HL-60 (cell line): ENCODE measurements at regions not wholly inside any gene's neighbourhood (a gene's known extent, or its start where the extent isn't known, plus 50 kb on each side); places are given as distances from the start of the nearest gene placed in this dataset.

Source experiments
- CTCF ChIP-seq: IDR thresholded peaks from one replicate; pipeline ENCODE4 v1.5.1; 2011; ENCODE audit warnings: low read length, control low read depth, inconsistent platforms; ENCODE audit not compliant: insufficient read depth
- GABPA ChIP-seq: IDR thresholded peaks from 2 replicates; pipeline ENCODE4 v1.6.1; 2012; ENCODE audit warnings: low read depth
- POLR2AphosphoS5 ChIP-seq: IDR thresholded peaks from 2 replicates; pipeline ENCODE4 v1.6.1; 2012; ENCODE audit warnings: low read depth

- TF ChIP-seq CTCF (no peak), GABPA (no peak), POLR2AphosphoS5 (no peak)
These were observed 256.8 kb downstream of the GABRG2 start for GRCh38 chr5:162324328-162324727.
